Panc1 (cell line): ENCODE measurements at regions not wholly inside any gene's neighbourhood (a gene's known extent, or its start where the extent isn't known, plus 50 kb on each side); places are given as distances from the start of the nearest gene placed in this dataset.

Source experiments
- ATAC-seq: fragments of 200-7000 bp; cut with Tn5 transposase; 2 replicates; pipeline ENCODE4 v1.9.1; 2020; ENCODE audit warnings: mild to moderate bottlenecking, moderate library complexity
- BruUV-seq: library from RNA; stranded (reverse); fragments of 400-500 nt; replicated peaks from 2 replicates; lab custom pipeline; 2021; lab: Mats Ljungman, UMichigan
- CTCF ChIA-PET: fragments of 300-600 bp; sonication (Branson Sonifier 250); formaldehyde crosslinking; loops from one replicate; lab custom pipeline; 2022; ENCODE audit warnings: antibody characterized with exemption; lab: Charles Lee
- POLR2A ChIA-PET: fragments of 300-600 bp; sonication (Branson Sonifier 250); formaldehyde crosslinking; loops from one replicate; lab custom pipeline; 2022; ENCODE audit warnings: antibody characterized with exemption; lab: Charles Lee
- DNase-seq: peaks from one replicate; pipeline ENCODE4 v3.0.0-alpha.2; 2010; ENCODE audit warnings: low read depth, low spot score
- H3K27ac ChIP-seq: 2 replicates; pipeline ENCODE4 v1.5.1; 2011; ENCODE audit warnings: mild to moderate bottlenecking, low read length, inconsistent platforms
- H3K27me3 ChIP-seq: fragments of 200-500 bp; sonication (Bioruptor generic); 2 replicates; pipeline ENCODE4 v1.6.0; 2014; ENCODE audit warnings: low read length, inconsistent platforms; ENCODE audit not compliant: control insufficient read depth, insufficient read depth
- H3K36me3 ChIP-seq: fragments of 200-500 bp; sonication (Bioruptor generic); 2 replicates; pipeline ENCODE4 v1.5.1; 2014; ENCODE audit warnings: inconsistent platforms, mild to moderate bottlenecking, low read length, moderate library complexity; ENCODE audit not compliant: control insufficient read depth, insufficient read depth
- H3K4me1 ChIP-seq: 2 replicates; pipeline ENCODE4 v1.5.1; 2011; ENCODE audit warnings: inconsistent platforms, mild to moderate bottlenecking, low read length, moderate library complexity; ENCODE audit not compliant: control insufficient read depth, insufficient read depth
- H3K4me3 ChIP-seq, 2 experiments: 2 replicates each; pipeline ENCODE4 v1.5.1; 2011 to 2012; ENCODE audit warnings: low read depth in 2 of 2, low read length in 2 of 2, mild to moderate bottlenecking in 2 of 2, inconsistent platforms in 1 of 2, moderate library complexity in 1 of 2
- H3K9me3 ChIP-seq: fragments of 200-500 bp; sonication (Bioruptor generic); 2 replicates; pipeline ENCODE4 v1.5.1; 2014; ENCODE audit warnings: low read depth, mild to moderate bottlenecking, inconsistent platforms, low read length, moderate library complexity; ENCODE audit not compliant: control insufficient read depth, insufficient read depth
- CTCF ChIP-seq: fragments of 450-650 bp; IDR thresholded peaks from 2 replicates; pipeline ENCODE4 v1.5.1; 2017; ENCODE audit warnings: mild to moderate bottlenecking
- POLR2AphosphoS5 ChIP-seq: IDR thresholded peaks from 2 replicates; pipeline ENCODE4 v1.6.1; 2012; ENCODE audit warnings: mild to moderate bottlenecking, low read depth, low read length, moderate library complexity
- REST ChIP-seq, 2 experiments: IDR thresholded peaks; 2 replicates each; pipeline ENCODE4 v1.6.1; 2011 to 2012; ENCODE audit warnings: low read depth in 2 of 2, control low read depth in 1 of 2, low read length in 1 of 2, mild to moderate bottlenecking in 1 of 2, moderate library complexity in 1 of 2; ENCODE audit not compliant: insufficient read depth in 1 of 2
- SIN3A ChIP-seq: IDR thresholded peaks from 2 replicates; pipeline ENCODE4 v1.6.1; 2012; ENCODE audit warnings: low read depth, mild to moderate bottlenecking, low read length, moderate library complexity, borderline replicate concordance; ENCODE audit not compliant: insufficient read depth
- TCF7L2 ChIP-seq: IDR thresholded peaks from 2 replicates; pipeline ENCODE4 v1.6.1; 2011; ENCODE audit warnings: mild to moderate bottlenecking, low read depth, low read length, inconsistent platforms
- in situ Hi-C: cut with HindIII; loops from 2 replicates; pipeline ENCODE4 v1.10.0; 2016; ENCODE audit warnings: low sequenced_read_pairs, low pct_unique_long_range_greater_than_20kb
- intact Hi-C: fragments of 100-400 bp; cut with micrococcal nuclease; formaldehyde crosslinking; loops from one replicate; pipeline ENCODE4 v1.10.0; 2022; ENCODE audit not compliant: unreplicated experiment

- TF ChIP-seq CTCF (no peak), POLR2AphosphoS5 (no peak), SIN3A (no peak), TCF7L2 (no peak), REST (IDR thresholded peaks at IDR 0.05; ENCODE audit: insufficient read depth in 1 of 2, low read depth in 2 of 2, low read length in 1 of 2) (no peak)
- ATAC-seq (no peak), DNase-seq (no peak)
- Histone ChIP-seq H3K4me3 (no peak overlapping the region), H3K36me3 (no peaks in the 10 kb centered on the region), H3K4me1 (no peaks in the 10 kb centered on the region), H3K27ac (no peak overlapping the region), H3K27me3 (no peaks in the 10 kb centered on the region), H3K9me3 (no peaks in the 10 kb centered on the region)
- ChIA-PET CTCF (no interaction called here), POLR2A (no interaction called here)
- no TSS peak for BruUV-seq
- intact Hi-C loops: no loop called here
- in situ Hi-C loops: no loop called here
Measured at GRCh38 chr2:45124456-45124855, 115.2 kb upstream of the SIX2 start.

GRCh38 chr2:45123521-45124191, 114.4 kb upstream of the SIX2 start:
- Histone ChIP-seq H3K4me3 (no peak overlapping the region), H3K4me1 (no peaks in the 10 kb centered on the region), H3K36me3 (no peaks in the 10 kb centered on the region), H3K27me3 (no peaks in the 10 kb centered on the region), H3K27ac (no peak overlapping the region), H3K9me3 (no peaks in the 10 kb centered on the region)
- in situ Hi-C loops (no loop called here), intact Hi-C loops (no loop called here)
- ChIA-PET POLR2A (no interaction called here), CTCF (no interaction called here)
- DNase-seq: no peak
- no TSS peak for BruUV-seq
- no peak for TF ChIP-seq REST (IDR thresholded peaks at IDR 0.05; ENCODE audit: insufficient read depth in 1 of 2, low read depth in 2 of 2, low read length in 1 of 2)
- no peak for TF ChIP-seq CTCF
- no peak for TF ChIP-seq SIN3A
- TF ChIP-seq TCF7L2: no peak
- TF ChIP-seq POLR2AphosphoS5: no peak
- ATAC-seq: no peak
